ENCODE measurements at regions not wholly inside any gene's neighbourhood (a gene's known extent, or its start where the extent isn't known, plus 50 kb on each side); places are given as distances from the start of the nearest gene placed in this dataset.

- H3K36me3 ChIP-seq: no peaks in the 10 kb centered on the region
- WGBS, 5 donors: 40 to 78% (median 59%) methylated on average over 1 of the region's 1 CpG
- H3K27ac ChIP-seq: no peak overlapping the region
- peaks cover 0 to 11% (median 0%) of the 10 kb centered on the region in 4 donors for H3K4me1 ChIP-seq
- H3K4me3 ChIP-seq: no peak overlapping the region
- intact Hi-C loops (cut with DNase I; ENCODE audit: low total_unique reads): no loop called here
- DNase-seq: peak in 1 of 2 donors; percentile 12
- no peak for TF ChIP-seq POLR2AphosphoS5 (IDR thresholded peaks at IDR 0.05)
- TF ChIP-seq POLR2A (IDR thresholded peaks at IDR 0.05): no peak
- no peak for TF ChIP-seq EP300 (IDR thresholded peaks at IDR 0.05)
- no peak for TF ChIP-seq CTCF (IDR thresholded peaks at IDR 0.05)
- H3K9me3 ChIP-seq: no peaks in the 10 kb centered on the region
- no peaks in the 10 kb centered on the region for H3K27me3 ChIP-seq
Observed at GRCh38 chr18:51363384-51363783, 165.9 kb upstream of the MEX3C start.

- WGBS, 5 donors: 47 to 71% (median 64%) methylated on average over 3 of the region's 3 CpGs
- intact Hi-C loops (cut with DNase I; ENCODE audit: low total_unique reads): no loop called here
- peaks cover 0 to 9% (median 3%) of the 10 kb centered on the region in 4 donors for H3K9me3 ChIP-seq
Observed at GRCh38 chr18:51370996-51371395, 173.5 kb upstream of the MEX3C start.

GRCh38 chr18:51371929-51372328, 174.4 kb upstream of the MEX3C start:
- no peaks in the 10 kb centered on the region for H3K27me3 ChIP-seq
- DNase-seq: no peak
- peaks cover 0 to 9% (median 3%) of the 10 kb centered on the region in 4 donors for H3K9me3 ChIP-seq
- no peak overlapping the region for H3K4me3 ChIP-seq
- TF ChIP-seq POLR2A (IDR thresholded peaks at IDR 0.05): no peak
- no peak for TF ChIP-seq EP300 (IDR thresholded peaks at IDR 0.05)
- TF ChIP-seq CTCF (IDR thresholded peaks at IDR 0.05): no peak
- no peak for TF ChIP-seq POLR2AphosphoS5 (IDR thresholded peaks at IDR 0.05)
- H3K36me3 ChIP-seq: no peaks in the 10 kb centered on the region
- intact Hi-C loops (cut with DNase I; ENCODE audit: low total_unique reads): no loop called here
- no peak overlapping the region for H3K27ac ChIP-seq
- WGBS, 5 donors: 81 to 96% (median 93%) methylated on average over 1 of the region's 1 CpG
- H3K4me1 ChIP-seq: no peaks in the 10 kb centered on the region

More at GRCh38 chr18:51370996-51371395, 173.5 kb upstream of the MEX3C start:
- TF ChIP-seq EP300 (IDR thresholded peaks at IDR 0.05) (no peak), CTCF (IDR thresholded peaks at IDR 0.05) (no peak), POLR2A (IDR thresholded peaks at IDR 0.05) (no peak), POLR2AphosphoS5 (IDR thresholded peaks at IDR 0.05) (no peak)
- Histone ChIP-seq H3K4me1 (no peaks in the 10 kb centered on the region), H3K27ac (no peak overlapping the region), H3K4me3 (no peak overlapping the region), H3K36me3 (no peaks in the 10 kb centered on the region), H3K27me3 (no peaks in the 10 kb centered on the region)
- DNase-seq: no peak

GRCh38 chr18:51382081-51382480, 184.6 kb upstream of the MEX3C start:
- H3K36me3 ChIP-seq: no peaks in the 10 kb centered on the region
- no peaks in the 10 kb centered on the region for H3K27me3 ChIP-seq
- DNase-seq: no peak
- no peak overlapping the region for H3K4me3 ChIP-seq
- H3K27ac ChIP-seq: no peak overlapping the region
- H3K4me1 ChIP-seq: no peaks in the 10 kb centered on the region
- no peaks in the 10 kb centered on the region for H3K9me3 ChIP-seq
- TF ChIP-seq POLR2A (IDR thresholded peaks at IDR 0.05) (no peak), CTCF (IDR thresholded peaks at IDR 0.05) (no peak), EP300 (IDR thresholded peaks at IDR 0.05) (no peak), POLR2AphosphoS5 (IDR thresholded peaks at IDR 0.05) (no peak)
- intact Hi-C loops (cut with DNase I; ENCODE audit: low total_unique reads): loop anchor here (10.0 kb wide), 1 partner anchor 277 kb away; no protein-coding TSS in a partner anchor
- 68 to 90% (median 85%) methylated on average over 4 of the region's 4 CpGs for WGBS, 5 donors

Measured in stomach (tissue), 8 donors.